IMR-90 (cell line): ENCODE measurements at regions not wholly inside any gene's neighbourhood (a gene's known extent, or its start where the extent isn't known, plus 50 kb on each side); places are given as distances from the start of the nearest gene placed in this dataset.

Experiments
- ATAC-seq: fragments of 200-7000 bp; cut with Tn5 transposase; 2 replicates; pipeline ENCODE4 v1.9.1; 2020; ENCODE audit warnings: low read depth, mild to moderate bottlenecking, moderate library complexity
- BruUV-seq: library from RNA; stranded (reverse); fragments of 400-500 nt; replicated peaks from 2 replicates; lab custom pipeline; 2021; lab: Mats Ljungman, UMichigan
- CTCF ChIA-PET: fragments of 300-600 bp; formaldehyde crosslinking; extraction: SDS; loops from one replicate; lab custom pipeline; 2021; ENCODE audit warnings: antibody characterized with exemption; lab: Yijun Ruan, JAX
- POLR2A ChIA-PET: fragments of 300-600 bp; sonication (Branson Sonifier 250); formaldehyde crosslinking; loops from one replicate; lab custom pipeline; 2022; ENCODE audit warnings: antibody characterized with exemption; ENCODE audit not compliant: unreplicated experiment; lab: Charles Lee
- DNase-seq: peaks from one replicate; pipeline ENCODE4 v3.0.0; 2013
- H2AFZ ChIP-seq: replicated peaks from 2 replicates; pipeline ENCODE3; 2013; ENCODE audit warnings: low read length, mild to moderate bottlenecking; ENCODE audit not compliant: poor library complexity
- H2AK5ac ChIP-seq: 2 replicates; pipeline ENCODE4 v1.6.1; 2013; ENCODE audit warnings: low read depth, low read length, inconsistent platforms
- H2AK9ac ChIP-seq: replicated peaks from 2 replicates; pipeline ENCODE3; 2013; ENCODE audit warnings: mild to moderate bottlenecking, low read depth, low read length, moderate library complexity; ENCODE audit not compliant: poor library complexity
- H2BK120ac ChIP-seq: 2 replicates; pipeline ENCODE4 v1.6.1; 2013; ENCODE audit warnings: low read depth, low read length, inconsistent platforms
- H2BK15ac ChIP-seq: 3 replicates; pipeline ENCODE4 v1.6.1; 2013; ENCODE audit warnings: low read depth, low read length, inconsistent platforms
- H2BK20ac ChIP-seq: 2 replicates; pipeline ENCODE4 v1.6.1; 2013; ENCODE audit warnings: low read depth, mild to moderate bottlenecking, inconsistent platforms, low read length, moderate library complexity
- H2BK5ac ChIP-seq: 2 replicates; pipeline ENCODE4 v1.6.1; 2013; ENCODE audit warnings: mild to moderate bottlenecking, low read depth, low read length, inconsistent platforms; ENCODE audit not compliant: poor library complexity, severe bottlenecking
- H3K14ac ChIP-seq: replicated peaks from 2 replicates; pipeline ENCODE4 v1.6.1; 2013; ENCODE audit warnings: low read depth, low read length, inconsistent platforms
- H3K18ac ChIP-seq: 2 replicates; pipeline ENCODE4 v1.6.1; 2013; ENCODE audit warnings: low read depth, low read length, control low read depth
- H3K23ac ChIP-seq: 2 replicates; pipeline ENCODE4 v1.6.1; 2013; ENCODE audit warnings: low read depth, low read length, inconsistent platforms
- H3K27ac ChIP-seq: 2 replicates; pipeline ENCODE4 v1.5.1; 2013; ENCODE audit warnings: mild to moderate bottlenecking, control low read depth, low read length; ENCODE audit not compliant: insufficient read depth
- H3K27me3 ChIP-seq: 2 replicates; pipeline ENCODE4 v1.6.1; 2013; ENCODE audit warnings: low read length; ENCODE audit not compliant: control insufficient read depth, insufficient read depth
- H3K36me3 ChIP-seq: 2 replicates; pipeline ENCODE4 v1.6.1; 2013; ENCODE audit warnings: low read length, mixed read lengths; ENCODE audit not compliant: control insufficient read depth, insufficient read depth
- H3K4ac ChIP-seq: 2 replicates; pipeline ENCODE4 v1.6.1; 2013; ENCODE audit warnings: low read depth, low read length, inconsistent platforms
- H3K4me1 ChIP-seq: 2 replicates; pipeline ENCODE4 v1.6.1; 2013; ENCODE audit warnings: low read length, mixed read lengths; ENCODE audit not compliant: control insufficient read depth, insufficient read depth
- H3K4me2 ChIP-seq: 2 replicates; pipeline ENCODE4 v1.6.1; 2013; ENCODE audit warnings: low read depth, mild to moderate bottlenecking, control low read depth, low read length, moderate library complexity
- H3K4me3 ChIP-seq: 2 replicates; pipeline ENCODE4 v1.5.1; 2013; ENCODE audit warnings: low read depth, mild to moderate bottlenecking, control low read depth, low read length, moderate library complexity; ENCODE audit not compliant: insufficient read depth
- H3K56ac ChIP-seq: 2 replicates; pipeline ENCODE4 v1.6.1; 2013; ENCODE audit warnings: low read length, inconsistent platforms; ENCODE audit not compliant: insufficient read depth; ENCODE audit errors: extremely low read depth
- H3K79me1 ChIP-seq, 2 experiments: 2 replicates each; pipeline ENCODE4 v1.6.1; 2013; ENCODE audit warnings: low read length in 2 of 2, inconsistent platforms in 1 of 2, low read depth in 1 of 2
- H3K9ac ChIP-seq: 2 replicates; pipeline ENCODE4 v1.6.1; 2013; ENCODE audit warnings: low read depth, low read length, control low read depth
- H3K9me1 ChIP-seq: 2 replicates; pipeline ENCODE4 v1.6.1; 2013; ENCODE audit warnings: low read length, inconsistent platforms; ENCODE audit not compliant: insufficient read depth
- H3K9me3 ChIP-seq: 2 replicates; pipeline ENCODE4 v1.6.1; 2013; ENCODE audit warnings: low read length; ENCODE audit not compliant: control insufficient read depth, insufficient read depth
- H4K20me1 ChIP-seq: 2 replicates; pipeline ENCODE4 v1.6.1; 2013; ENCODE audit warnings: low read length, inconsistent platforms; ENCODE audit not compliant: insufficient read depth
- H4K5ac ChIP-seq: 2 replicates; pipeline ENCODE4 v1.6.1; 2013; ENCODE audit warnings: mild to moderate bottlenecking, low read depth, low read length, control low read depth
- H4K8ac ChIP-seq, 2 experiments: 2 replicates each; pipeline ENCODE4 v1.6.1; 2013; ENCODE audit warnings: low read depth in 2 of 2, low read length in 2 of 2, control low read depth in 1 of 2, inconsistent platforms in 1 of 2
- H4K91ac ChIP-seq: 2 replicates; pipeline ENCODE4 v1.6.1; 2013; ENCODE audit warnings: low read depth, low read length, inconsistent platforms; ENCODE audit not compliant: insufficient read depth
- FOS ChIP-seq: fragments of 150-350 bp; IDR thresholded peaks from 2 replicates; pipeline ENCODE4 v1.6.1; 2016; ENCODE audit warnings: low read depth, low read length
- MAFK ChIP-seq: IDR thresholded peaks from 2 replicates; pipeline ENCODE4 v1.6.1; 2012; ENCODE audit warnings: low read depth, low read length, improper control_type of control experiment
- MAZ ChIP-seq: IDR thresholded peaks from 2 replicates; pipeline ENCODE4 v1.6.1; 2012; ENCODE audit warnings: low read depth, mild to moderate bottlenecking, low read length, improper control_type of control experiment, moderate library complexity, borderline replicate concordance
- MXI1 ChIP-seq: IDR thresholded peaks from 2 replicates; pipeline ENCODE4 v1.6.1; 2012; ENCODE audit warnings: low read depth, mild to moderate bottlenecking, low read length, moderate library complexity, borderline replicate concordance
- POLR2A ChIP-seq: IDR thresholded peaks from 2 replicates; pipeline ENCODE4 v1.6.1; 2012; ENCODE audit warnings: mild to moderate bottlenecking, low read depth, low read length
- RAD21 ChIP-seq: IDR thresholded peaks from 2 replicates; pipeline ENCODE4 v1.6.1; 2012; ENCODE audit warnings: low read length, improper control_type of control experiment
- RFX5 ChIP-seq: IDR thresholded peaks from 2 replicates; pipeline ENCODE4 v1.8.0; 2012; ENCODE audit warnings: low read depth, mild to moderate bottlenecking, low read length, moderate library complexity
- USF2 ChIP-seq: fragments of 150-350 bp; IDR thresholded peaks from 2 replicates; pipeline ENCODE4 v1.6.1; 2017; ENCODE audit warnings: mild to moderate bottlenecking, antibody characterized with exemption, low read length, low read depth
- WGBS, 2 experiments: methylation state at CpG; one replicate each; pipeline versions ENCODE4 v1.1.5 to v1.1.7; 2013; ENCODE audit warnings: missing lambda C conversion rate in 2 of 2; ENCODE audit not compliant: insufficient read length in 1 of 2; ENCODE audit errors: extremely low coverage in 2 of 2; 5-methylcytosine and 5-hydroxymethylcytosine counted together
- dilution Hi-C: fragments of 300-500 bp; cut with HindIII; formaldehyde crosslinking; loops from one replicate; pipeline ENCODE4 v1.14.3; 2018; ENCODE audit warnings: low sequenced_read_pairs; ENCODE audit not compliant: unreplicated experiment
- in situ Hi-C: fragments of 300-500 bp; cut with MboI; formaldehyde crosslinking; loops from 3 replicates; pipeline ENCODE4 v1.14.3; 2019; ENCODE audit warnings: low sequenced_read_pairs, inconsistent platforms, mixed read lengths
- intact Hi-C: fragments of 100-400 bp; cut with micrococcal nuclease; formaldehyde crosslinking; loops from 2 replicates; pipeline ENCODE4 v1.10.0; 2022
- TF ChIP-seq, protein P1 (sequence below): fragments of 150-350 bp; IDR thresholded peaks from 2 replicates; pipeline ENCODE4 v1.6.1; 2016; ENCODE audit warnings: low read depth, mild to moderate bottlenecking, low read length, moderate library complexity, borderline replicate concordance

DNA sequence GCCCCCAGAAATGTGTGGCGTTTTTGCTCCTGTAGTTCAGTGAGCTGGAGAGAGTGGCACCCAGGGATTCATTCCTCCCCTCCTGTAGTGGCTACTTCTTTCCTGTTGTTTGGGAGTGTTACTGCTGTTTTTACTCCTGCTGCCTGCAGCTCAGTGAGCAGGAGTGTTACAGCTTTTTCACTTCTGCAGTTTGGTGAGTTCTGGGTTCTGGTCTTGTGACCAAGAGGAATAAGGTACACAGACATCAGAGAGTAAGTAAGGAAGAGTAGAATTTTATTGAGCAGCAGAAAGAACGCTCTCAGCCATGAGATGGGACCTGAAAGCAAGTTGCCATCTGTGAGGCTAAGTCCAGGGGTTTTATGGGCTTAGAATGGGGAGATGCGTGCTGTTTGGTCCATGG lies 966.3 kb upstream of the CITED2 start:
- 100% methylated on average over 1 of the region's 3 CpGs; no CpG with 5 or more reads in 1 of the 2 experiments for WGBS, 2 experiments
- CTCF ChIA-PET = no interaction called here
- H2AK9ac ChIP-seq = no peak overlapping the region
- DNase-seq (no peak), ATAC-seq (no peak)
- no peak overlapping the region for H3K23ac ChIP-seq
- no peak overlapping the region for H4K91ac ChIP-seq
- H3K9me3 ChIP-seq = peaks cover 16% of the 10 kb centered on the region
- no peak overlapping the region for H3K56ac ChIP-seq
- H3K4me1 ChIP-seq = peaks cover 4% of the 10 kb centered on the region
- H3K79me1 ChIP-seq = no peaks in the 10 kb centered on the region
- POLR2A ChIA-PET = no interaction called here
- no peak overlapping the region for H2BK20ac ChIP-seq
- intact Hi-C loops = loop anchor here (5.0 kb wide), 1 partner anchor 1222 kb away; no protein-coding TSS in a partner anchor
- H4K5ac ChIP-seq = no peak overlapping the region; the same call in 1 of the 2 replicates
- no peak overlapping the region for H3K14ac ChIP-seq
- 0 out of 2 replicates have a peak overlapping the region, but pooled peaks have one; percentile 22 for H3K4ac ChIP-seq
- H2BK15ac ChIP-seq = 0 out of 3 replicates have a peak overlapping the region, but pooled peaks have one; percentile 68
- dilution Hi-C loops = no loop called here
- no peak overlapping the region for H3K4me3 ChIP-seq
- H3K9ac ChIP-seq = no peak overlapping the region
- TF ChIP-seq MAFK (no peak), MXI1 (no peak), RAD21 (no peak), RFX5 (no peak), FOS (no peak), MAZ (no peak), USF2 (no peak), POLR2A (no peak)
- TF ChIP-seq, protein P1, sequence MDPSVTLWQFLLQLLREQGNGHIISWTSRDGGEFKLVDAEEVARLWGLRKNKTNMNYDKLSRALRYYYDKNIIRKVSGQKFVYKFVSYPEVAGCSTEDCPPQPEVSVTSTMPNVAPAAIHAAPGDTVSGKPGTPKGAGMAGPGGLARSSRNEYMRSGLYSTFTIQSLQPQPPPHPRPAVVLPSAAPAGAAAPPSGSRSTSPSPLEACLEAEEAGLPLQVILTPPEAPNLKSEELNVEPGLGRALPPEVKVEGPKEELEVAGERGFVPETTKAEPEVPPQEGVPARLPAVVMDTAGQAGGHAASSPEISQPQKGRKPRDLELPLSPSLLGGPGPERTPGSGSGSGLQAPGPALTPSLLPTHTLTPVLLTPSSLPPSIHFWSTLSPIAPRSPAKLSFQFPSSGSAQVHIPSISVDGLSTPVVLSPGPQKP = no peak
- in situ Hi-C loops = no loop called here
- H3K27me3 ChIP-seq = no peaks in the 10 kb centered on the region
- H3K18ac ChIP-seq = no peak overlapping the region; the same call in 1 of the 2 replicates
- no peak overlapping the region for H3K27ac ChIP-seq
- H4K8ac ChIP-seq = no peak overlapping the region
- no peak overlapping the region for H2AFZ ChIP-seq
- no TSS peak for BruUV-seq
- H3K36me3 ChIP-seq = no peaks in the 10 kb centered on the region
- H4K20me1 ChIP-seq = no peaks in the 10 kb centered on the region
- no peak overlapping the region for H2BK5ac ChIP-seq
- H2AK5ac ChIP-seq = no peak overlapping the region
- no peak overlapping the region for H3K4me2 ChIP-seq
- peak overlapping the region; percentile 18; the same call in 1 of the 2 replicates for H2BK120ac ChIP-seq
- no peaks in the 10 kb centered on the region for H3K9me1 ChIP-seq
